ENCODE measurements at regions not wholly inside any gene's neighbourhood (a gene's known extent, or its start where the extent isn't known, plus 50 kb on each side); places are given as distances from the start of the nearest gene placed in this dataset.
"Not testable (repeated sequence)": the region's sequence is repeated elsewhere in the genome, so short reads cannot be mapped to it uniquely, and the experiment has no call there.

- no peaks in the 10 kb centered on the region for H3K4me1 ChIP-seq (ENCODE audit: insufficient read depth, low read length)
- Mint-ChIP-seq H3K4me1 (no peaks in the 10 kb centered on the region), H3K36me3 (peaks cover 6 to 19% of the 10 kb centered on the region in 2 donors), H3K4me3 (no peak overlapping the region), H3K9me3 (peaks cover 0 to 10% (median 5%) of the 10 kb centered on the region in 8 donors), H3K27me3 (no peaks in the 10 kb centered on the region), H3K27ac (no peak overlapping the region)
- ChIA-PET POLR2A (ENCODE audit: partially characterized antibody) (no interaction called here), CTCF (ENCODE audit: partially characterized antibody) (no interaction called here)
- H3K27me3 ChIP-seq (ENCODE audit: insufficient read depth, low read length): no peaks in the 10 kb centered on the region
- H3K4me3 ChIP-seq (ENCODE audit: low read length in 2 of 2): no peak overlapping the region
- no peak for DNase-seq
- intact Hi-C loops (cut with micrococcal nuclease): no loop called here
- H3K27ac ChIP-seq (ENCODE audit: low read depth, low read length): no peak overlapping the region
- H3K36me3 ChIP-seq (ENCODE audit: insufficient read depth, low read length): no peaks in the 10 kb centered on the region
- no peaks in the 10 kb centered on the region for H3K9me3 ChIP-seq (ENCODE audit: control insufficient read depth in 1 of 2, low read length in 2 of 2)
Measured at GRCh38 chr3:68504201-68504600, 428.1 kb downstream of the TAFA4 start.

- H3K9me3 Mint-ChIP-seq; H3K9me3 ChIP-seq (ENCODE audit: control insufficient read depth in 1 of 2, low read length in 2 of 2); H3K4me1 Mint-ChIP-seq; DNase-seq; H3K27ac Mint-ChIP-seq; H3K4me3 ChIP-seq (ENCODE audit: low read length in 2 of 2); H3K27ac ChIP-seq (ENCODE audit: low read depth, low read length); H3K4me3 Mint-ChIP-seq; H3K27me3 ChIP-seq (ENCODE audit: insufficient read depth, low read length); CTCF ChIA-PET (ENCODE audit: partially characterized antibody); H3K4me1 ChIP-seq (ENCODE audit: insufficient read depth, low read length); intact Hi-C loops (cut with micrococcal nuclease); H3K27me3 Mint-ChIP-seq; POLR2A ChIA-PET (ENCODE audit: partially characterized antibody); H3K36me3 ChIP-seq (ENCODE audit: insufficient read depth, low read length): not testable (repeated sequence)
- H3K36me3 Mint-ChIP-seq: peaks cover 10 to 17% of the 10 kb centered on the region in 2 donors
Measured at GRCh38 chr3:68485845-68486244, 446.5 kb downstream of the TAFA4 start.

GRCh38 chr3:68485051-68485450, 447.3 kb downstream of the TAFA4 start:
- no peaks in the 10 kb centered on the region for H3K4me1 Mint-ChIP-seq
- no peak overlapping the region for H3K27ac ChIP-seq (ENCODE audit: low read depth, low read length)
- no peaks in the 10 kb centered on the region for H3K36me3 ChIP-seq (ENCODE audit: insufficient read depth, low read length)
- CTCF ChIA-PET (ENCODE audit: partially characterized antibody): no interaction called here
- H3K36me3 Mint-ChIP-seq: peaks cover 10 to 17% of the 10 kb centered on the region in 2 donors
- no peak overlapping the region for H3K27ac Mint-ChIP-seq
- POLR2A ChIA-PET (ENCODE audit: partially characterized antibody): no interaction called here
- DNase-seq: no peak
- intact Hi-C loops (cut with micrococcal nuclease): no loop called here
- no peaks in the 10 kb centered on the region for H3K27me3 Mint-ChIP-seq
- H3K4me3 Mint-ChIP-seq: no peak overlapping the region
- no peak overlapping the region for H3K4me3 ChIP-seq (ENCODE audit: low read length in 2 of 2)
- peaks cover 0 to 3% (median under 1%) of the 10 kb centered on the region in 8 donors for H3K9me3 Mint-ChIP-seq
- H3K4me1 ChIP-seq (ENCODE audit: insufficient read depth, low read length): no peaks in the 10 kb centered on the region
- H3K27me3 ChIP-seq (ENCODE audit: insufficient read depth, low read length): no peaks in the 10 kb centered on the region
- H3K9me3 ChIP-seq (ENCODE audit: control insufficient read depth in 1 of 2, low read length in 2 of 2): no peaks in the 10 kb centered on the region

DNA sequence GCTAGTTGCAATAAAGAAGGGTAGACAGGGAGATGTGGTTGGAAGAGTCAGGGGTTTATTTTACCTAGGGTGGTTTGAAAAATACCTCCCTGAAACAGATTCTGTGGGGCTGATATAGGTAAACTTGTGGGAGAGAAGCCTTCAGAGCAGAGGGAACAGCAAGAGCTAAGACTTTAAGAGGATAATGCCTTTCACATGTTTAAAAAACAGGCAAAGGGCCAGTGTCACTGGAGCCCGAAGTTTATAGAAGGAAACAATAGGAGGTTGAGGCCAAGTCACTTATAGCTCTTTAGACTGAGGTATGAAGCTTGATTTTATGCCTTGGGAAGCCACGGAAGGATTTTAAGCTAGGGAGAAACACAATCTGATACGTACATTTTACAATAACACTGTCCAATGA, 448.7 kb downstream of the TAFA4 start:
- Histone ChIP-seq H3K9me3 (ENCODE audit: control insufficient read depth in 1 of 2, low read length in 2 of 2) (no peaks in the 10 kb centered on the region), H3K4me1 (ENCODE audit: insufficient read depth, low read length) (no peaks in the 10 kb centered on the region), H3K36me3 (ENCODE audit: insufficient read depth, low read length) (no peaks in the 10 kb centered on the region), H3K27ac (ENCODE audit: low read depth, low read length) (no peak overlapping the region), H3K27me3 (ENCODE audit: insufficient read depth, low read length) (no peaks in the 10 kb centered on the region), H3K4me3 (ENCODE audit: low read length in 2 of 2) (no peak overlapping the region)
- POLR2A ChIA-PET (ENCODE audit: partially characterized antibody): no interaction called here
- Mint-ChIP-seq H3K4me1 (no peaks in the 10 kb centered on the region), H3K4me3 (no peak overlapping the region), H3K27ac (no peak overlapping the region), H3K27me3 (no peaks in the 10 kb centered on the region), H3K9me3 (peaks cover 0 to 4% (median under 1%) of the 10 kb centered on the region in 8 donors), H3K36me3 (peaks cover 7 to 17% of the 10 kb centered on the region in 2 donors)
- CTCF ChIA-PET (ENCODE audit: partially characterized antibody): interaction anchor here (0.7 kb wide), 1 partner anchor 10 kb away, joined by 3 read pairs; no protein-coding TSS in a partner anchor
- no peak for DNase-seq
- intact Hi-C loops (cut with micrococcal nuclease): no loop called here

- Mint-ChIP-seq H3K4me1 (no peaks in the 10 kb centered on the region), H3K36me3 (peaks cover 4 to 13% of the 10 kb centered on the region in 2 donors), H3K27ac (no peak overlapping the region), H3K9me3 (peaks cover 0 to 4% (median 0%) of the 10 kb centered on the region in 8 donors), H3K4me3 (no peak overlapping the region), H3K27me3 (no peaks in the 10 kb centered on the region)
- Histone ChIP-seq H3K27me3 (ENCODE audit: insufficient read depth, low read length) (no peaks in the 10 kb centered on the region), H3K36me3 (ENCODE audit: insufficient read depth, low read length) (no peaks in the 10 kb centered on the region), H3K27ac (ENCODE audit: low read depth, low read length) (no peak overlapping the region), H3K9me3 (ENCODE audit: control insufficient read depth in 1 of 2, low read length in 2 of 2) (no peaks in the 10 kb centered on the region), H3K4me1 (ENCODE audit: insufficient read depth, low read length) (no peaks in the 10 kb centered on the region), H3K4me3 (ENCODE audit: low read length in 2 of 2) (no peak overlapping the region)
- ChIA-PET POLR2A (ENCODE audit: partially characterized antibody) (no interaction called here), CTCF (ENCODE audit: partially characterized antibody) (no interaction called here)
- no peak for DNase-seq
- intact Hi-C loops (cut with micrococcal nuclease): no loop called here
Measured at GRCh38 chr3:68483041-68483440, 449.3 kb downstream of the TAFA4 start.

GRCh38 chr3:68482565-68482964, 449.8 kb downstream of the TAFA4 start:
- Histone ChIP-seq H3K27ac (ENCODE audit: low read depth, low read length) (no peak overlapping the region), H3K4me3 (ENCODE audit: low read length in 2 of 2) (no peak overlapping the region), H3K36me3 (ENCODE audit: insufficient read depth, low read length) (no peaks in the 10 kb centered on the region), H3K27me3 (ENCODE audit: insufficient read depth, low read length) (no peaks in the 10 kb centered on the region), H3K4me1 (ENCODE audit: insufficient read depth, low read length) (no peaks in the 10 kb centered on the region), H3K9me3 (ENCODE audit: control insufficient read depth in 1 of 2, low read length in 2 of 2) (no peaks in the 10 kb centered on the region)
- Mint-ChIP-seq H3K27ac (no peak overlapping the region), H3K36me3 (peaks cover 3 to 9% of the 10 kb centered on the region in 2 donors), H3K4me1 (no peaks in the 10 kb centered on the region), H3K9me3 (peaks cover 0 to 4% (median 0%) of the 10 kb centered on the region in 8 donors), H3K4me3 (no peak overlapping the region), H3K27me3 (no peaks in the 10 kb centered on the region)
- CTCF ChIA-PET (ENCODE audit: partially characterized antibody): no interaction called here
- DNase-seq: no peak
- intact Hi-C loops (cut with micrococcal nuclease): no loop called here
- POLR2A ChIA-PET (ENCODE audit: partially characterized antibody): no interaction called here

GRCh38 chr3:68479779-68480178, 452.6 kb downstream of the TAFA4 start:
- peaks cover 0 to 4% (median 0%) of the 10 kb centered on the region in 8 donors for H3K9me3 Mint-ChIP-seq
- H3K27me3 Mint-ChIP-seq: no peaks in the 10 kb centered on the region
- H3K4me3 Mint-ChIP-seq: no peak overlapping the region
- Histone ChIP-seq H3K36me3 (ENCODE audit: insufficient read depth, low read length) (no peaks in the 10 kb centered on the region), H3K4me3 (ENCODE audit: low read length in 2 of 2) (no peak overlapping the region), H3K27me3 (ENCODE audit: insufficient read depth, low read length) (no peaks in the 10 kb centered on the region), H3K27ac (ENCODE audit: low read depth, low read length) (no peak overlapping the region), H3K4me1 (ENCODE audit: insufficient read depth, low read length) (no peaks in the 10 kb centered on the region), H3K9me3 (ENCODE audit: control insufficient read depth in 1 of 2, low read length in 2 of 2) (no peaks in the 10 kb centered on the region)
- H3K36me3 Mint-ChIP-seq: peaks cover 0 to 3% of the 10 kb centered on the region in 2 donors
- DNase-seq: no peak
- ChIA-PET POLR2A (ENCODE audit: partially characterized antibody) (no interaction called here), CTCF (ENCODE audit: partially characterized antibody) (no interaction called here)
- intact Hi-C loops (cut with micrococcal nuclease): no loop called here
- H3K4me1 Mint-ChIP-seq: no peaks in the 10 kb centered on the region
- no peak overlapping the region for H3K27ac Mint-ChIP-seq

All from CD4-positive, alpha-beta memory T cell (primary cell).